K562 (cell line): ENCODE measurements at regions not wholly inside any gene's neighbourhood (a gene's known extent, or its start where the extent isn't known, plus 50 kb on each side); places are given as distances from the start of the nearest gene placed in this dataset.
"Not testable (repeated sequence)": the region's sequence is repeated elsewhere in the genome, so short reads cannot be mapped to it uniquely, and the experiment has no call there.

Source experiments
- ATAC-seq: fragments of 200-7000 bp; cut with Tn5 transposase; 3 replicates; pipeline ENCODE4 v1.9.1; 2020; ENCODE audit warnings: moderate library complexity
- BruUV-seq: library from RNA; stranded (reverse); fragments of 400-500 nt; replicated peaks from 2 replicates; lab custom pipeline; 2021; lab: Mats Ljungman, UMichigan
- CTCF ChIA-PET: fragments of 300-600 bp; formaldehyde crosslinking; extraction: SDS; loops from one replicate; lab custom pipeline; 2021; ENCODE audit warnings: low intra/inter-chr PET ratio; lab: Yijun Ruan, JAX
- POLR2A ChIA-PET: fragments of 300-600, 350-650 bp; sonication (Branson Sonifier 250); formaldehyde crosslinking; extraction: SDS; loops from one replicate; lab custom pipeline; 2021; ENCODE audit warnings: antibody characterized with exemption, inconsistent platforms; lab: Yijun Ruan, JAX
- DNase-seq, 4 experiments: peaks; one replicate each; pipeline versions ENCODE4 v3.0.0 to v3.0.0-alpha.2; 2011 to 2018; ENCODE audit warnings: low spot score in 3 of 4, mixed read lengths in 3 of 4; ENCODE audit errors: extremely low read depth in 1 of 4
- FAIRE-seq: peaks from 2 replicates; lab custom pipeline; 2011; peaks lifted over from hg19 to GRCh38; lab: Jason Lieb, UNC
- H2AFZ ChIP-seq: 2 replicates; pipeline ENCODE4 v1.6.0; 2011; ENCODE audit warnings: low read depth, low read length, control low read depth, inconsistent platforms
- H3K27ac ChIP-seq: fragments of 200-600 bp; 3 replicates; pipeline ENCODE4 v1.8.0; 2011; ENCODE audit warnings: low read depth, mild to moderate bottlenecking, control low read depth, inconsistent platforms, low read length, moderate library complexity, mixed read lengths; ENCODE audit errors: extremely low read depth
- H3K27me3 ChIP-seq, 2 experiments: fragments of 300-600 bp in 1 of 2; 2 replicates in 1 of 2; 3 replicates in 1 of 2; pipeline versions ENCODE4 v1.6.0 to v1.8.0; 2011; ENCODE audit warnings: inconsistent platforms in 2 of 2, low read length in 2 of 2, mild to moderate bottlenecking in 1 of 2, mixed read lengths in 1 of 2, moderate library complexity in 1 of 2; ENCODE audit not compliant: control insufficient read depth in 2 of 2, insufficient read depth in 2 of 2
- H3K36me3 ChIP-seq: fragments of 300-600 bp; 3 replicates; pipeline ENCODE4 v1.8.0; 2011; ENCODE audit warnings: mild to moderate bottlenecking, low read length, inconsistent platforms; ENCODE audit not compliant: control insufficient read depth, insufficient read depth
- H3K4me1 ChIP-seq, 2 experiments: fragments of 200-600 bp in 1 of 2; replicated peaks in 1 of 2; 2 replicates in 1 of 2; 3 replicates in 1 of 2; pipeline versions ENCODE4 v1.5.1 to v1.8.0; 2011; ENCODE audit warnings: inconsistent platforms in 2 of 2, low read length in 2 of 2, mild to moderate bottlenecking in 1 of 2, mixed read lengths in 1 of 2, moderate library complexity in 1 of 2; ENCODE audit not compliant: control insufficient read depth in 2 of 2, insufficient read depth in 2 of 2
- H3K4me2 ChIP-seq: 2 replicates; pipeline ENCODE4 v1.6.1; 2011; ENCODE audit warnings: low read length, control low read depth, inconsistent platforms, mixed read lengths; ENCODE audit not compliant: insufficient read depth
- H3K4me3 ChIP-seq: fragments of 200-600 bp; sonication (generic), shearing (Covaris generic); 2 replicates; pipeline ENCODE4 v1.5.1; 2016; ENCODE audit warnings: control low read depth, inconsistent platforms
- H3K79me2 ChIP-seq: fragments of 200-600 bp; 3 replicates; pipeline ENCODE4 v1.8.0; 2011; ENCODE audit warnings: low read length, inconsistent platforms; ENCODE audit not compliant: control insufficient read depth, insufficient read depth
- H3K9ac ChIP-seq, 2 experiments: 2 replicates each; pipeline versions ENCODE4 v1.6.0 to v1.6.1; 2011; ENCODE audit warnings: low read depth in 2 of 2, low read length in 2 of 2, control low read depth in 1 of 2, inconsistent platforms in 1 of 2, mild to moderate bottlenecking in 1 of 2, mixed read lengths in 1 of 2; ENCODE audit not compliant: insufficient read depth in 1 of 2
- H3K9me1 ChIP-seq: one replicate; pipeline ENCODE4 v1.6.0; 2011; ENCODE audit warnings: inconsistent platforms, mild to moderate bottlenecking, low read length, moderate library complexity; ENCODE audit not compliant: control insufficient read depth, insufficient read depth
- H3K9me3 ChIP-seq: replicated peaks from 2 replicates; pipeline ENCODE4 v1.5.1; 2011; ENCODE audit warnings: low read depth, low read length, inconsistent platforms; ENCODE audit not compliant: control insufficient read depth, insufficient read depth
- H4K20me1 ChIP-seq: replicated peaks from 2 replicates; pipeline ENCODE4 v1.6.1; 2011; ENCODE audit warnings: low read length, inconsistent platforms, mixed read lengths; ENCODE audit not compliant: control insufficient read depth, insufficient read depth
- ARID3B ChIP-seq: fragments of 250-450 bp; sonication (Bioruptor Pico); IDR thresholded peaks from 2 replicates; pipeline ENCODE4 v1.4.0; 2020; ENCODE audit warnings: borderline replicate concordance
- ATF1 ChIP-seq, 2 experiments: fragments of 450-650 bp in 1 of 2; IDR thresholded peaks; 2 replicates each; pipeline ENCODE4 v1.6.1; 2016; ENCODE audit warnings: missing compliant biosample characterization in 1 of 2, missing genetic modification characterization in 1 of 2
- CTCF ChIP-seq, 3 experiments: IDR thresholded peaks in 2 of 3; conservative IDR thresholded peaks in 1 of 3; 2 replicates each; pipeline ENCODE4 v1.5.1; 2011 to 2012; ENCODE audit warnings: low read length in 3 of 3, mild to moderate bottlenecking in 3 of 3, control low read depth in 2 of 3, improper control_type of control experiment in 1 of 3, inconsistent platforms in 1 of 3, low read depth in 1 of 3, mixed read lengths in 1 of 3, moderate library complexity in 1 of 3; ENCODE audit not compliant: insufficient read depth in 2 of 3
- FOXJ3 ChIP-seq: sonication (generic); formaldehyde crosslinking; IDR thresholded peaks from 2 replicates; pipeline ENCODE4 v1.4.0; 2020; ENCODE audit warnings: mild to moderate bottlenecking, missing genetic modification reagents
- MAX ChIP-seq: sonication (generic); formaldehyde crosslinking; IDR thresholded peaks from 2 replicates; pipeline ENCODE4 v1.9.0; 2022; ENCODE audit warnings: mild to moderate bottlenecking, missing genetic modification reagents
- WGBS: fragments of 100-300 bp; shearing (Covaris generic); methylation state at CpG from one replicate; pipeline ENCODE4 v1.1.6; 2016; ENCODE audit warnings: low coverage, mixed read lengths; ENCODE audit not compliant: insufficient coverage; ENCODE audit errors: missing lambda C conversion rate; 5-methylcytosine and 5-hydroxymethylcytosine counted together
- in situ Hi-C: fragments of 300-500 bp; cut with MboI; formaldehyde crosslinking; loops from 4 replicates; pipeline ENCODE4 v1.15.0; 2018; ENCODE audit warnings: inconsistent platforms, mixed read lengths
- intact Hi-C: fragments of 100-400 bp; cut with micrococcal nuclease; formaldehyde crosslinking; loops from 2 replicates; pipeline ENCODE4 v1.14.2; 2022

GRCh38 chrX:142266417-142266816 lies 61.3 kb upstream of the MAGEC2 start (continued):
- TF ChIP-seq CTCF (IDR thresholded peaks at IDR 0.05 in 2 of 3, conservative IDR thresholded peaks at IDR 0.05 in 1 of 3; ENCODE audit: insufficient read depth in 2 of 3, low read depth in 1 of 3, low read length in 3 of 3) (no peak), ATF1 (CRISPR knock-in tag; IDR thresholded peaks at IDR 0.05) (no peak), ATF1 (tag; IDR thresholded peaks at IDR 0.05) (no peak), MAX (CRISPR knock-in tag) (no peak), ARID3B (CRISPR knock-in tag) (no peak), FOXJ3 (CRISPR knock-in tag) (no peak)

GRCh38 chrX:142265549-142265948 lies 60.5 kb upstream of the MAGEC2 start:
- H3K4me2 ChIP-seq, DNase-seq, H2AFZ ChIP-seq, ATAC-seq, H3K79me2 ChIP-seq, H3K4me3 ChIP-seq, H3K27ac ChIP-seq, in situ Hi-C loops, H3K9me1 ChIP-seq, intact Hi-C loops, H3K27me3 ChIP-seq, H3K9me3 ChIP-seq, H4K20me1 ChIP-seq, H3K9ac ChIP-seq, CTCF ChIA-PET, FAIRE-seq, H3K4me1 ChIP-seq, BruUV-seq, POLR2A ChIA-PET, H3K36me3 ChIP-seq: not testable (repeated sequence)
- whole genome bisulfite sequencing, result 3% methylated on average over 12 of the region's 16 CpGs
